A673 (cell line): ENCODE measurements at regions not wholly inside any gene's neighbourhood (a gene's known extent, or its start where the extent isn't known, plus 50 kb on each side); places are given as distances from the start of the nearest gene placed in this dataset.

ENCODE experiments used
- BruUV-seq: library from RNA; stranded (reverse); fragments of 400-500 nt; replicated peaks from 2 replicates; lab custom pipeline; 2021; lab: Mats Ljungman, UMichigan
- CTCF ChIA-PET: fragments of 300-600 bp; sonication (Branson Sonifier 250); formaldehyde crosslinking; loops from one replicate; lab custom pipeline; 2022; ENCODE audit warnings: antibody characterized with exemption; lab: Charles Lee
- POLR2A ChIA-PET: fragments of 300-600 bp; sonication (Branson Sonifier 250); formaldehyde crosslinking; loops from one replicate; lab custom pipeline; 2022; ENCODE audit warnings: antibody characterized with exemption; ENCODE audit not compliant: low non-redundant PET; lab: Charles Lee
- DNase-seq: peaks from one replicate; pipeline ENCODE4 v3.0.0-alpha.2; 2015; ENCODE audit warnings: low spot score
- H3K27ac ChIP-seq: fragments of 200-600 bp; sonication (generic); 2 replicates; pipeline ENCODE4 v1.5.1; 2016; ENCODE audit warnings: mixed run types, low read depth, mild to moderate bottlenecking, mixed read lengths, antibody characterized with exemption, low read length; ENCODE audit not compliant: poor library complexity, severe bottlenecking
- H3K27me3 ChIP-seq: fragments of 200-600 bp; sonication (generic); replicated peaks from 2 replicates; pipeline ENCODE4 v1.6.1; 2017; ENCODE audit warnings: mixed run types, low read depth, mild to moderate bottlenecking, mixed read lengths, antibody characterized with exemption, low read length; ENCODE audit not compliant: insufficient read depth, poor library complexity
- H3K36me3 ChIP-seq: fragments of 200-600 bp; sonication (generic); 2 replicates; pipeline ENCODE4 v1.6.1; 2016; ENCODE audit warnings: mixed run types, mild to moderate bottlenecking, mixed read lengths, antibody characterized with exemption, low read length; ENCODE audit not compliant: insufficient read depth, poor library complexity, severe bottlenecking
- H3K4me1 ChIP-seq: fragments of 200-600 bp; sonication (generic); 2 replicates; pipeline ENCODE4 v1.6.1; 2017; ENCODE audit warnings: mixed run types, mild to moderate bottlenecking, mixed read lengths, antibody characterized with exemption, low read length; ENCODE audit not compliant: insufficient read depth, poor library complexity, severe bottlenecking
- H3K4me3 ChIP-seq: fragments of 200-600 bp; sonication (generic); 2 replicates; pipeline ENCODE4 v1.5.1; 2016; ENCODE audit warnings: low read depth, mixed run types, mild to moderate bottlenecking, mixed read lengths, low read length; ENCODE audit not compliant: poor library complexity, severe bottlenecking
- H3K9me3 ChIP-seq: fragments of 200-600 bp; sonication (generic); 2 replicates; pipeline ENCODE4 v1.6.1; 2016; ENCODE audit warnings: mixed run types, low read depth, mild to moderate bottlenecking, mixed read lengths, antibody characterized with exemption, low read length; ENCODE audit not compliant: poor library complexity, severe bottlenecking
- EZH2 ChIP-seq: fragments of 200-600 bp; sonication (generic); IDR thresholded peaks from 2 replicates; pipeline ENCODE4 v1.6.1; 2017; ENCODE audit warnings: borderline replicate concordance, low read depth, mild to moderate bottlenecking, mixed read lengths, antibody characterized with exemption, low read length; ENCODE audit not compliant: poor library complexity, severe bottlenecking
- intact Hi-C: fragments of 100-400 bp; cut with micrococcal nuclease; formaldehyde crosslinking; loops from one replicate; pipeline ENCODE4 v1.10.0; 2022; ENCODE audit not compliant: unreplicated experiment
- TF ChIP-seq, protein P1 (sequence below): fragments of 300-800, 200-600 bp; sonication (generic); conservative IDR thresholded peaks from 2 replicates; pipeline ENCODE4 v1.5.1; 2017; ENCODE audit warnings: low read depth, mild to moderate bottlenecking, antibody characterized with exemption, low read length, moderate library complexity, mixed read lengths

GRCh38 chr12:13505224-13505623, 308.7 kb downstream of the EMP1 start:
- intact Hi-C loops, result no loop called here
- CTCF ChIA-PET, result no interaction called here

DNA sequence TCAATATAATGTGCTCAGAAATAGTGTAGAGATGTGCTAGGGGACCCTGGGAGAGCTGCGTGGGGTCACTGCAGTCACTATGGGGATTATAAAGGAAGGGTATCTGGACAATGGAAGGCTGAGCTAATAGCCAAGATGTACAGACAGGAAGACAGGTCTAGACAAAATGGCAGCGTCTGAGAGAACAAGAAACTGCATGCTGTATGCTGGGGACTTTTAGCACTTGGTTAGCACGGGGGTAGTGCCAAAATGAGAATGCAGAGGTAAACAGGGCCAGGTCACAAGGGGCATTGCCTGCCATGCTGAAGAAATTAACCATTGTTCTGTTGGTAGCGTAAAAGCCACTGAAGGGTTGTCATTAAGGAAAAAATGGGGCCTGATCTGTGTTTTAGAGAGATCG, 308.2 kb downstream of the EMP1 start:
- no peaks in the 10 kb centered on the region for H3K36me3 ChIP-seq
- TF ChIP-seq EZH2, result no peak
- TF ChIP-seq, protein P1, sequence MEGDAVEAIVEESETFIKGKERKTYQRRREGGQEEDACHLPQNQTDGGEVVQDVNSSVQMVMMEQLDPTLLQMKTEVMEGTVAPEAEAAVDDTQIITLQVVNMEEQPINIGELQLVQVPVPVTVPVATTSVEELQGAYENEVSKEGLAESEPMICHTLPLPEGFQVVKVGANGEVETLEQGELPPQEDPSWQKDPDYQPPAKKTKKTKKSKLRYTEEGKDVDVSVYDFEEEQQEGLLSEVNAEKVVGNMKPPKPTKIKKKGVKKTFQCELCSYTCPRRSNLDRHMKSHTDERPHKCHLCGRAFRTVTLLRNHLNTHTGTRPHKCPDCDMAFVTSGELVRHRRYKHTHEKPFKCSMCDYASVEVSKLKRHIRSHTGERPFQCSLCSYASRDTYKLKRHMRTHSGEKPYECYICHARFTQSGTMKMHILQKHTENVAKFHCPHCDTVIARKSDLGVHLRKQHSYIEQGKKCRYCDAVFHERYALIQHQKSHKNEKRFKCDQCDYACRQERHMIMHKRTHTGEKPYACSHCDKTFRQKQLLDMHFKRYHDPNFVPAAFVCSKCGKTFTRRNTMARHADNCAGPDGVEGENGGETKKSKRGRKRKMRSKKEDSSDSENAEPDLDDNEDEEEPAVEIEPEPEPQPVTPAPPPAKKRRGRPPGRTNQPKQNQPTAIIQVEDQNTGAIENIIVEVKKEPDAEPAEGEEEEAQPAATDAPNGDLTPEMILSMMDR, result no peak
- no TSS peak for BruUV-seq
- no peaks in the 10 kb centered on the region for H3K9me3 ChIP-seq
- peaks cover 8% of the 10 kb centered on the region for H3K27me3 ChIP-seq
- no peak for DNase-seq
- POLR2A ChIA-PET, result no interaction called here
- no peaks in the 10 kb centered on the region for H3K4me1 ChIP-seq
- CTCF ChIA-PET, result no interaction called here
- intact Hi-C loops, result no loop called here
- no peak overlapping the region for H3K4me3 ChIP-seq
- no peak overlapping the region for H3K27ac ChIP-seq

More at GRCh38 chr12:13505224-13505623, 308.7 kb downstream of the EMP1 start:
- no peaks in the 10 kb centered on the region for H3K9me3 ChIP-seq
- DNase-seq, result no peak
- no peaks in the 10 kb centered on the region for H3K4me1 ChIP-seq
- POLR2A ChIA-PET, result no interaction called here
- peaks cover 12% of the 10 kb centered on the region for H3K27me3 ChIP-seq
- BruUV-seq, result no TSS peak
- H3K27ac ChIP-seq, result no peak overlapping the region
- H3K4me3 ChIP-seq, result no peak overlapping the region
- TF ChIP-seq, protein P1, result no peak
- no peak for TF ChIP-seq EZH2
- no peaks in the 10 kb centered on the region for H3K36me3 ChIP-seq

- BruUV-seq, result no TSS peak
- no peak for DNase-seq
- H3K4me3 ChIP-seq, result no peak overlapping the region
- intact Hi-C loops, result no loop called here
- no peaks in the 10 kb centered on the region for H3K9me3 ChIP-seq
- H3K27ac ChIP-seq, result no peak overlapping the region
- no peaks in the 10 kb centered on the region for H3K4me1 ChIP-seq
- ChIA-PET POLR2A (no interaction called here), CTCF (no interaction called here)
- no peaks in the 10 kb centered on the region for H3K36me3 ChIP-seq
- H3K27me3 ChIP-seq, result peaks cover 5% of the 10 kb centered on the region
- no peak for TF ChIP-seq EZH2
- TF ChIP-seq, protein P1, result no peak
Measured at GRCh38 chr12:13504074-13504473, 307.5 kb downstream of the EMP1 start.
